GM12878 (cell line): ENCODE measurements at regions not wholly inside any gene's neighbourhood (a gene's known extent, or its start where the extent isn't known, plus 50 kb on each side); places are given as distances from the start of the nearest gene placed in this dataset.

Source experiments
- CHD4 ChIP-seq: fragments of 200-600 bp; sonication (generic); IDR thresholded peaks from 2 replicates; pipeline ENCODE4 v1.6.1; 2016; ENCODE audit warnings: mild to moderate bottlenecking
- EP300 ChIP-seq, 2 experiments: fragments of 150-350 bp in 1 of 2; IDR thresholded peaks; 2 replicates each; pipeline ENCODE4 v1.6.1; 2011 to 2012; ENCODE audit warnings: low read depth in 2 of 2, low read length in 2 of 2, borderline replicate concordance in 1 of 2, improper control_type of control experiment in 1 of 2, inconsistent platforms in 1 of 2; ENCODE audit not compliant: control insufficient read depth in 1 of 2
- HDAC2 ChIP-seq: fragments of 200-600 bp; sonication (generic); IDR thresholded peaks from 2 replicates; pipeline ENCODE4 v1.6.1; 2017
- NFYB ChIP-seq: IDR thresholded peaks from 2 replicates; pipeline ENCODE4 v1.6.1; 2011; ENCODE audit warnings: low read depth, mild to moderate bottlenecking, low read length, improper control_type of control experiment, moderate library complexity; ENCODE audit not compliant: insufficient read depth
- POLR2A ChIP-seq: IDR thresholded peaks from 2 replicates; pipeline ENCODE4 v1.6.1; 2011; ENCODE audit warnings: low read depth, mild to moderate bottlenecking, low read length
- SMAD1 ChIP-seq: fragments of 450-650 bp; IDR thresholded peaks from 2 replicates; pipeline ENCODE4 v1.6.1; 2018; ENCODE audit warnings: mild to moderate bottlenecking, low read depth; ENCODE audit not compliant: partially characterized antibody
- TARDBP ChIP-seq: IDR thresholded peaks from 2 replicates; pipeline ENCODE4 v1.6.1; 2016; ENCODE audit warnings: borderline replicate concordance
- ZZZ3 ChIP-seq: IDR thresholded peaks from 2 replicates; pipeline ENCODE4 v1.6.1; 2011; ENCODE audit warnings: low read depth; ENCODE audit not compliant: control insufficient read depth, insufficient read length
- TF ChIP-seq, protein P1 (sequence below), 3 experiments: IDR thresholded peaks in 2 of 3; conservative IDR thresholded peaks in 1 of 3; 2 replicates each; pipeline ENCODE4 v1.5.1; 2011; ENCODE audit warnings: low read depth in 3 of 3, low read length in 3 of 3, mild to moderate bottlenecking in 3 of 3, control low read depth in 2 of 3, moderate library complexity in 2 of 3, inconsistent platforms in 1 of 3, mixed read lengths in 1 of 3; ENCODE audit not compliant: control insufficient read depth in 2 of 3, insufficient read depth in 1 of 3; ENCODE audit errors: extremely low read depth in 1 of 3
- TF ChIP-seq, protein P2 (sequence below): fragments of 450-650 bp; IDR thresholded peaks from 2 replicates; pipeline ENCODE4 v1.6.1; 2017; ENCODE audit warnings: mild to moderate bottlenecking

DNA sequence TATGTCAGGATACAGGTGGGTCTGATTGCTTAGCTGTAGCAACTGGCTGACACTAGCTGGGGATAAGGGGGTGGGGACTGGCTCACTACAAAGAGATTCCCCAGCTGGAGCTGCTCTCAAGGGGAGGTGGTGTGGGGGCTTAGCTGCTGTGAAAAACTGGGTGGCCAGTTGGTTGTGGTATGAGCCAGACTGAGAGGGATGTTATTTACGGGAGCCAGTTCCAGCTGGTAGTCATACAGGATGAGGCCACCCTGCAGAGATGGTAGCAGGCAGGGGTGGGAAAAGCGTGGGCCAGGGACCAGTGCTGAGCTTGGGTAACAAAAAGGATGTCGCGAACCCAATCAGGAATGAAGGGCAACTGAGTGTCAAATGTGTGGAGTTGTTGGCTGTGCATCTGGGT lies 204.0 kb upstream of the C21orf91 start:
- TF ChIP-seq, protein P1, sequence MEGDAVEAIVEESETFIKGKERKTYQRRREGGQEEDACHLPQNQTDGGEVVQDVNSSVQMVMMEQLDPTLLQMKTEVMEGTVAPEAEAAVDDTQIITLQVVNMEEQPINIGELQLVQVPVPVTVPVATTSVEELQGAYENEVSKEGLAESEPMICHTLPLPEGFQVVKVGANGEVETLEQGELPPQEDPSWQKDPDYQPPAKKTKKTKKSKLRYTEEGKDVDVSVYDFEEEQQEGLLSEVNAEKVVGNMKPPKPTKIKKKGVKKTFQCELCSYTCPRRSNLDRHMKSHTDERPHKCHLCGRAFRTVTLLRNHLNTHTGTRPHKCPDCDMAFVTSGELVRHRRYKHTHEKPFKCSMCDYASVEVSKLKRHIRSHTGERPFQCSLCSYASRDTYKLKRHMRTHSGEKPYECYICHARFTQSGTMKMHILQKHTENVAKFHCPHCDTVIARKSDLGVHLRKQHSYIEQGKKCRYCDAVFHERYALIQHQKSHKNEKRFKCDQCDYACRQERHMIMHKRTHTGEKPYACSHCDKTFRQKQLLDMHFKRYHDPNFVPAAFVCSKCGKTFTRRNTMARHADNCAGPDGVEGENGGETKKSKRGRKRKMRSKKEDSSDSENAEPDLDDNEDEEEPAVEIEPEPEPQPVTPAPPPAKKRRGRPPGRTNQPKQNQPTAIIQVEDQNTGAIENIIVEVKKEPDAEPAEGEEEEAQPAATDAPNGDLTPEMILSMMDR (IDR thresholded peaks at IDR 0.05 in 2 of 3, conservative IDR thresholded peaks at IDR 0.05 in 1 of 3; ENCODE audit: control insufficient read depth in 2 of 3, extremely low read depth in 1 of 3, insufficient read depth in 1 of 3, low read depth in 3 of 3, low read length in 3 of 3), result no peak
- TF ChIP-seq, protein P2, sequence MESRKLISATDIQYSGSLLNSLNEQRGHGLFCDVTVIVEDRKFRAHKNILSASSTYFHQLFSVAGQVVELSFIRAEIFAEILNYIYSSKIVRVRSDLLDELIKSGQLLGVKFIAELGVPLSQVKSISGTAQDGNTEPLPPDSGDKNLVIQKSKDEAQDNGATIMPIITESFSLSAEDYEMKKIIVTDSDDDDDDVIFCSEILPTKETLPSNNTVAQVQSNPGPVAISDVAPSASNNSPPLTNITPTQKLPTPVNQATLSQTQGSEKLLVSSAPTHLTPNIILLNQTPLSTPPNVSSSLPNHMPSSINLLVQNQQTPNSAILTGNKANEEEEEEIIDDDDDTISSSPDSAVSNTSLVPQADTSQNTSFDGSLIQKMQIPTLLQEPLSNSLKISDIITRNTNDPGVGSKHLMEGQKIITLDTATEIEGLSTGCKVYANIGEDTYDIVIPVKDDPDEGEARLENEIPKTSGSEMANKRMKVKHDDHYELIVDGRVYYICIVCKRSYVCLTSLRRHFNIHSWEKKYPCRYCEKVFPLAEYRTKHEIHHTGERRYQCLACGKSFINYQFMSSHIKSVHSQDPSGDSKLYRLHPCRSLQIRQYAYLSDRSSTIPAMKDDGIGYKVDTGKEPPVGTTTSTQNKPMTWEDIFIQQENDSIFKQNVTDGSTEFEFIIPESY, result no peak
- no peak for TF ChIP-seq CHD4
- TF ChIP-seq ZZZ3, result no peak
- TF ChIP-seq POLR2A, result no peak
- no peak for TF ChIP-seq NFYB
- no peak for TF ChIP-seq EP300 (IDR thresholded peaks at IDR 0.05; ENCODE audit: borderline replicate concordance in 1 of 2, control insufficient read depth in 1 of 2, low read depth in 2 of 2, low read length in 2 of 2)
- no peak for TF ChIP-seq SMAD1
- no peak for TF ChIP-seq TARDBP
- no peak for TF ChIP-seq HDAC2
